ENCODE measurements at regions not wholly inside any gene's neighbourhood (a gene's known extent, or its start where the extent isn't known, plus 50 kb on each side); places are given as distances from the start of the nearest gene placed in this dataset.

GRCh38 chr6:62612471-62612870 is 326.4 kb upstream of the KHDRBS2 start:
- TF ChIP-seq RAD21 (IDR thresholded peaks at IDR 0.05; ENCODE audit: low read depth) = no peak
- no peak for TF ChIP-seq EP300 (IDR thresholded peaks at IDR 0.05; ENCODE audit: borderline replicate concordance)
- no peak for TF ChIP-seq YY1 (IDR thresholded peaks at IDR 0.05; ENCODE audit: low read depth)
